ENCODE measurements at regions not wholly inside any gene's neighbourhood (a gene's known extent, or its start where the extent isn't known, plus 50 kb on each side); places are given as distances from the start of the nearest gene placed in this dataset.

DNA sequence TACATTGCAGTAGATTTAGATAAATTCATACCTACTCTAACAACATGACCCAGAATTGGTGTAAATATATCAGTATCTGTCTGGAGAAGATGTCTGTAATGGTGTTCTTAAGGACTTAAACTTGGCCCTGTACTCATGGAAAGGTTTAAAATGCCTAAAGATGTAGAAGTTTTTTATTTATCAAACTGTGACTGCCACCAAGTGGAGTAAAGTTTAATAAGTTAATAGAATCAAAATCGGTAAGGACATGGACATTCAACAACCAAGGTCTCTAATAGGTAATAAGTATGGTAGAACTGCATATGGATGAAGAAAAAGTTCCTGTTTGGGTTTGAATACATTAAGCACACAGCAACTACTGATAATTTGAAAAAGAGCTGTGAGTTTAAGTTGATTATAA lies 474.0 kb upstream of the NDST3 start:
- ChIA-PET POLR2A (no interaction called here), CTCF (no interaction called here)
- H3K36me3 Mint-ChIP-seq (ENCODE audit: low read depth) = no peaks in the 10 kb centered on the region
- H3K4me3 Mint-ChIP-seq = no peak overlapping the region
- no peaks in the 10 kb centered on the region for H3K4me1 Mint-ChIP-seq
- no peak for DNase-seq
- TF ChIP-seq CTCF (IDR thresholded peaks at IDR 0.05) = no peak
- no peak for ATAC-seq (ENCODE audit: low read depth)
- H3K27me3 Mint-ChIP-seq = no peaks in the 10 kb centered on the region
- intact Hi-C loops (cut with micrococcal nuclease) = no loop called here
- no peak overlapping the region for H3K27ac Mint-ChIP-seq
- H3K9me3 Mint-ChIP-seq = no peaks in the 10 kb centered on the region

DNA sequence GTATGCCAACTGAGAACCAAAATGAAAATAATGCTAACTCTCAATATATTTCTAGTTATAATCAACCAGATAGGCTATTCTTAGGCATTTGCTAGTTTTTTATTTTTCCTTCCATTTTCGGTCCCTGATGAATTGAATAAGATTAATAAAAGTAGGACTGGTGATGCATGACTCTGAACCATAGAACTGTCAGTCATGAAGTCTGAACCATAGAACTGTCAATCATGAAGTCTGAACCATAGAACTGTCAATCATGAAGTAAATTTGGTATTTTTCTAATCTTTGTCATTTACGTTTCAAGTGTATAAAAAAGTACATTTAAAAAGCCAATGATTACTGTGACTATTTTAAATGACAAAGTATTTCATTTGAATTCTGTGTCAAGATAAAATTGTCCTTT lies 460.2 kb upstream of the NDST3 start:
- Mint-ChIP-seq H3K9me3 (peaks cover 4% of the 10 kb centered on the region), H3K4me3 (no peak overlapping the region), H3K27ac (no peak overlapping the region), H3K4me1 (no peaks in the 10 kb centered on the region), H3K36me3 (ENCODE audit: low read depth) (no peaks in the 10 kb centered on the region), H3K27me3 (no peaks in the 10 kb centered on the region)
- ChIA-PET CTCF (no interaction called here), POLR2A (no interaction called here)
- TF ChIP-seq CTCF (IDR thresholded peaks at IDR 0.05) = no peak
- no peak for DNase-seq
- no peak for ATAC-seq (ENCODE audit: low read depth)
- intact Hi-C loops (cut with micrococcal nuclease) = no loop called here

DNA sequence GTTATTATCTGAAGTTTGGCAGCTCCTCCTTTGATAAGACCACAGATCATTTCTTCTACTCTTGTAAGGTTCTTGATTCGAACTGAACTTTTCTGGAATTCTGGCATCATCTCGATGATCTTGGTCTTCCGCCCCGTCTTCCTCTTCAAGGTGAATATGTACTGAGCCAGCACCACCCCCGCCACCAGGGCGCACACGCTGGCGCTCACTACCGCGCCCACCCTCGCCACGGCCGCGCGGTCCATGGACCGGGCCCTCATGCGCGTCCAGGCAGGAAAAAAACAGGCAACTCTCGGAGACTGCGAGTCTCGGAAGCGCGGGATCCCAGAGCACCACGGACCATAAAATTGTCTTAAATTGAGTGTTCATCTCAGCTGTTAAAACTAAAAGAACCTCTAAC lies 458.4 kb upstream of the NDST3 start:
- Mint-ChIP-seq H3K36me3 (ENCODE audit: low read depth) (no peaks in the 10 kb centered on the region), H3K27ac (no peak overlapping the region), H3K9me3 (peaks cover 4% of the 10 kb centered on the region), H3K27me3 (no peaks in the 10 kb centered on the region), H3K4me3 (no peak overlapping the region), H3K4me1 (no peaks in the 10 kb centered on the region)
- POLR2A ChIA-PET = no interaction called here
- intact Hi-C loops (cut with micrococcal nuclease) = no loop called here
- DNase-seq (no peak), ATAC-seq (ENCODE audit: low read depth) (no peak)
- no peak for TF ChIP-seq CTCF (IDR thresholded peaks at IDR 0.05)
- CTCF ChIA-PET = no interaction called here

GRCh38 chr4:117577686-117578311 lies 456.5 kb upstream of the NDST3 start:
- H3K4me3 Mint-ChIP-seq = no peak overlapping the region
- ATAC-seq (ENCODE audit: low read depth) = no peak
- no peak overlapping the region for H3K27ac Mint-ChIP-seq
- ChIA-PET POLR2A (no interaction called here), CTCF (no interaction called here)
- TF ChIP-seq CTCF (IDR thresholded peaks at IDR 0.05) = no peak
- H3K9me3 Mint-ChIP-seq = peaks cover 3% of the 10 kb centered on the region
- H3K4me1 Mint-ChIP-seq = no peaks in the 10 kb centered on the region
- intact Hi-C loops (cut with micrococcal nuclease) = no loop called here
- no peaks in the 10 kb centered on the region for H3K27me3 Mint-ChIP-seq
- H3K36me3 Mint-ChIP-seq (ENCODE audit: low read depth) = no peaks in the 10 kb centered on the region
- DNase-seq = no peak

GRCh38 chr4:117588771-117589170 lies 445.5 kb upstream of the NDST3 start:
- DNase-seq = no peak
- H3K27me3 Mint-ChIP-seq = no peaks in the 10 kb centered on the region
- no peaks in the 10 kb centered on the region for H3K4me1 Mint-ChIP-seq
- POLR2A ChIA-PET = no interaction called here
- CTCF ChIA-PET = no interaction called here
- intact Hi-C loops (cut with micrococcal nuclease) = no loop called here
- no peak for TF ChIP-seq CTCF (IDR thresholded peaks at IDR 0.05)
- ATAC-seq (ENCODE audit: low read depth) = no peak
- H3K27ac Mint-ChIP-seq = no peak overlapping the region
- H3K4me3 Mint-ChIP-seq = no peak overlapping the region
- no peaks in the 10 kb centered on the region for H3K9me3 Mint-ChIP-seq
- H3K36me3 Mint-ChIP-seq (ENCODE audit: low read depth) = no peaks in the 10 kb centered on the region
